Mesendoderm (in vitro differentiated cells): ENCODE measurements at regions not wholly inside any gene's neighbourhood (a gene's known extent, or its start where the extent isn't known, plus 50 kb on each side); places are given as distances from the start of the nearest gene placed in this dataset.
"Not testable (repeated sequence)": the region's sequence is repeated elsewhere in the genome, so short reads cannot be mapped to it uniquely, and the experiment has no call there.

Experiments
- DNase-seq: peaks from one replicate; pipeline ENCODE4 v3.0.0; 2013
- H2AK5ac ChIP-seq: 2 replicates; pipeline ENCODE4 v1.6.1; 2013; ENCODE audit warnings: low read length, inconsistent platforms
- H2BK120ac ChIP-seq: 2 replicates; pipeline ENCODE4 v1.6.1; 2013; ENCODE audit warnings: low read depth, mild to moderate bottlenecking, low read length, moderate library complexity, mixed read lengths
- H2BK15ac ChIP-seq: replicated peaks from 2 replicates; pipeline ENCODE4 v1.6.1; 2013; ENCODE audit warnings: low read depth, mild to moderate bottlenecking, moderate library complexity
- H2BK5ac ChIP-seq: 2 replicates; pipeline ENCODE4 v1.6.1; 2013; ENCODE audit warnings: low read length, inconsistent platforms
- H3K18ac ChIP-seq: 2 replicates; pipeline ENCODE4 v1.6.1; 2013; ENCODE audit warnings: mild to moderate bottlenecking, low read length, mixed read lengths
- H3K23ac ChIP-seq: one replicate; pipeline ENCODE4 v1.6.1; 2013; ENCODE audit warnings: low read length
- H3K27ac ChIP-seq: 2 replicates; pipeline ENCODE4 v1.5.1; 2013; ENCODE audit warnings: low read depth, mild to moderate bottlenecking, inconsistent platforms, low read length, moderate library complexity
- H3K27me3 ChIP-seq: 2 replicates; pipeline ENCODE4 v1.6.1; 2013; ENCODE audit warnings: low read length, control low read depth, mild to moderate bottlenecking, inconsistent platforms; ENCODE audit not compliant: insufficient read depth, poor library complexity
- H3K36me3 ChIP-seq: 2 replicates; pipeline ENCODE4 v1.6.1; 2013; ENCODE audit warnings: low read length, inconsistent platforms; ENCODE audit not compliant: control insufficient read depth, insufficient read depth
- H3K4ac ChIP-seq: one replicate; pipeline ENCODE4 v1.6.1; 2013; ENCODE audit warnings: low read depth, mild to moderate bottlenecking, low read length, moderate library complexity
- H3K4me1 ChIP-seq: 2 replicates; pipeline ENCODE4 v1.6.1; 2013; ENCODE audit warnings: low read depth, low read length, inconsistent platforms; ENCODE audit not compliant: control insufficient read depth
- H3K4me2 ChIP-seq: 2 replicates; pipeline ENCODE4 v1.6.1; 2013; ENCODE audit warnings: low read length
- H3K4me3 ChIP-seq: 2 replicates; pipeline ENCODE4 v1.5.1; 2013; ENCODE audit warnings: mild to moderate bottlenecking, low read length
- H3K56ac ChIP-seq: one replicate; pipeline ENCODE4 v1.6.1; 2013; ENCODE audit warnings: low read length
- H3K79me1 ChIP-seq: 2 replicates; pipeline ENCODE4 v1.6.1; 2013; ENCODE audit warnings: low read length, inconsistent platforms
- H3K79me2 ChIP-seq: 2 replicates; pipeline ENCODE4 v1.6.1; 2013; ENCODE audit warnings: mild to moderate bottlenecking, low read length; ENCODE audit not compliant: control insufficient read depth, insufficient read depth
- H3K9ac ChIP-seq: 2 replicates; pipeline ENCODE4 v1.6.1; 2013; ENCODE audit warnings: low read length, inconsistent platforms
- H4K5ac ChIP-seq: one replicate; pipeline ENCODE4 v1.6.1; 2013; ENCODE audit warnings: low read length
- H4K8ac ChIP-seq: one replicate; pipeline ENCODE4 v1.6.1; 2013; ENCODE audit warnings: low read depth, mild to moderate bottlenecking, control low read depth, low read length, moderate library complexity
- WGBS: extraction: QIAGEN DNeasy Blood & Tissue Kit; methylation state at CpG from one replicate; pipeline ENCODE4 v1.1.7; 2013; ENCODE audit warnings: low lambda C conversion rate, missing lambda C conversion rate; ENCODE audit not compliant: insufficient coverage; ENCODE audit errors: extremely low coverage; 5-methylcytosine and 5-hydroxymethylcytosine counted together

DNA sequence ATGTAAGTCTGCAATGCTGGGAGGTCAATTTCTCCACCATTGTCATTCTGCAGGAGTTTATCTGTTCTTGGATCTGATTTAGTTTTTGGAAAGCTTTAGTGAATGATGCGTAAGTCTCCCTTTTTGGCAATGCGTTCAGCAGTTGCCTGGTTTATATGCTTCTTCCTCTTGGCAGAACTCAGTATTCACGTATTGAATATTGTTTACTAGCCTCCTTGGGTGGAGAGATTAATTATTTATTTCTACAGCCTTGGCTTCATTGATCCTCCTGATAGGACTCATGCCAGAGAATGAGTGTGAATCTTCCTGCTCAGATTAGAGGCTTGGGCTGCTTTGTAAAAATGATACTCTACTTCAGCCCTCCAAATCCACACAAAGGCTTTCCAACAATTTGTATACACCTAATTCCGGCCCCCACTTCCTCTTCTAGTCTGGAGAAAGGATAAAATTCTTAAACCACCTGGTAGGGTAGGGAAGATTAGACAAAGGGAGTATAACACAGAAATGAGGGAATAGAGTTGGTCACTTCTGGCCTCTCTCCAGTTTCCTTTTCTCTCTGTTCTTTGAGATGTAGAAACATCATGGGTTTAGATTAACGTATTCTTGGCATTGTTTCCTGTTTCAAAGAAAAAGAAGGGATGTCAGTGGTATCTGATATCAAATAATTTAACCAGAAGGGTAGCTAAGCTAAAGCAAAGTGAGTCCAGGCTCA, 929.8 kb downstream of the KCNJ2 start:
- no peak overlapping the region for H3K4me3 ChIP-seq
- H2BK120ac ChIP-seq, result no peak overlapping the region
- no peaks in the 10 kb centered on the region for H3K79me2 ChIP-seq
- no peak overlapping the region for H4K8ac ChIP-seq
- no peak overlapping the region for H2BK5ac ChIP-seq
- DNase-seq, result no peak
- no peaks in the 10 kb centered on the region for H3K27me3 ChIP-seq
- H3K27ac ChIP-seq, result no peak overlapping the region
- H2AK5ac ChIP-seq, result no peak overlapping the region
- H3K56ac ChIP-seq, result no peak overlapping the region
- no peak overlapping the region for H3K4ac ChIP-seq
- H3K9ac ChIP-seq, result no peak overlapping the region
- no peak overlapping the region for H3K18ac ChIP-seq
- no peak overlapping the region for H2BK15ac ChIP-seq
- no peaks in the 10 kb centered on the region for H3K79me1 ChIP-seq
- WGBS, result no CpG with 5 or more reads among the region's 5 CpGs
- H4K5ac ChIP-seq, result no peak overlapping the region
- H3K23ac ChIP-seq, result no peak overlapping the region
- no peak overlapping the region for H3K4me2 ChIP-seq
- H3K4me1 ChIP-seq, result no peaks in the 10 kb centered on the region
- no peaks in the 10 kb centered on the region for H3K36me3 ChIP-seq

DNA sequence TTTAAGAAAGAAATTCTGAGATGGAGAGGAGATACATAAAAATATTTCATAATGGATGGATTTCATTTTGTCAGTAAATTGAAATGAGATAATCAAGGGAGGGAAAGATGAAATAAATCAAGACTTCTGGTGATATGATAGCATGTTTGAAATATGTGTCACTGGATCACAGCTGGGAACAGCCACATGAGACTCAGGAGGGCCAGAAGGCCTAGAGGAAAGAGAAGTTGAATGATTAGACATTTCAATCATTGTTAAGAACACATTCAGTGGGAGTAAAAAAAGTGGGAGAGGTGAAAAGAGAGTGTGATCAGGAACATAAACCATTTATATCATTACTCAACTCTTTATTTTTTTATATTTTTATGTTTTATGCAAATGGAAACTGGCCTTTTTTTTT, 933.4 kb downstream of the KCNJ2 start:
- Histone ChIP-seq H2BK120ac (no peak overlapping the region), H2BK15ac (no peak overlapping the region), H3K18ac (no peak overlapping the region), H3K9ac (no peak overlapping the region), H3K23ac (no peak overlapping the region), H3K4ac (no peak overlapping the region), H3K36me3 (no peaks in the 10 kb centered on the region), H3K56ac (no peak overlapping the region), H3K4me3 (no peak overlapping the region), H3K4me1 (no peaks in the 10 kb centered on the region), H3K27ac (no peak overlapping the region), H3K27me3 (no peaks in the 10 kb centered on the region), H2AK5ac (no peak overlapping the region), H3K79me2 (no peaks in the 10 kb centered on the region), H2BK5ac (no peak overlapping the region), H3K79me1 (no peaks in the 10 kb centered on the region), H3K4me2 (no peak overlapping the region), H4K5ac (no peak overlapping the region), H4K8ac (no peak overlapping the region)
- DNase-seq, result no peak

DNA sequence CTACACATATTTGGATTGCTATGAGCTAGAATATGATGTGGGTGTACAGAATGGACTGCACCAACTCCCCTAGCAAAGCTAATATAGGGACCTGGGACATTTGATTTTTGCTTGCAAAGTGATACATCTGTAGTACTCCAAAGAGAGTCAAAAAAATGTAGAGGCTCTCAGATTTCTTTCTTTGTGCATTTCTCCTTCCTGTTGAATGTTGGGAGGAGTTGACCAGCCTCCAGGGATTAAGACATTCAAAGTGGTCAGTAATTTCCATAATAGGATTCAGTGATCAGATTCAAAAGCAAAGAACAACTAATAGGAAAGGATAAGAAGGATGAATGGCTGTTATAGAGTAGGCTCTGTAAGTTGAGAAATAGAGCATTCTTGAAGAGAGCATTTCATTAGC, 934.9 kb downstream of the KCNJ2 start:
- no peaks in the 10 kb centered on the region for H3K79me1 ChIP-seq
- no peaks in the 10 kb centered on the region for H3K4me1 ChIP-seq
- no peak overlapping the region for H2BK120ac ChIP-seq
- H3K18ac ChIP-seq, result no peak overlapping the region
- no peak overlapping the region for H3K23ac ChIP-seq
- no peak overlapping the region for H4K5ac ChIP-seq
- no peak overlapping the region for H2BK15ac ChIP-seq
- H3K27me3 ChIP-seq, result no peaks in the 10 kb centered on the region
- no peak for DNase-seq
- H3K36me3 ChIP-seq, result no peaks in the 10 kb centered on the region
- H2AK5ac ChIP-seq, result no peak overlapping the region
- no peak overlapping the region for H3K9ac ChIP-seq
- no peaks in the 10 kb centered on the region for H3K79me2 ChIP-seq
- H3K27ac ChIP-seq, result no peak overlapping the region
- no peak overlapping the region for H3K56ac ChIP-seq
- no peak overlapping the region for H3K4me3 ChIP-seq
- H2BK5ac ChIP-seq, result no peak overlapping the region
- no peak overlapping the region for H3K4ac ChIP-seq
- H4K8ac ChIP-seq, result no peak overlapping the region
- no peak overlapping the region for H3K4me2 ChIP-seq

DNA sequence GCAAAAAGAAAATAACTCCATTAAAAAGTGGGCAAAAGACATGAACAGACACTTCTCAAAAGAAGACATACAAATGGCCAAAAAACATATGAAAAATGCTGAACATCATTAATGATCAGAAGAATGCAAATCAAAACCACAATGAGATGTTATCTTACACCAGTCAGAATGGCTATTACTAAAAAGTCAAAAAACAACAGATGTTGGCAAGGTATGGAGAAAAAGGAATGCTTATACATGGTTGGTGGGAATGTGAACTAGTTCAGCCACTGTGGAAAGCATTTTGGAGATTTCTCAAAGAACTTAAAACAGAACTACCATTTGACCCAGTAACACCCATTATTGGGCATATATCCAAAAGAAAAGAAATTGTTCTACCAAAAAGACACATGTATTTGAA, 936.7 kb downstream of the KCNJ2 start:
- H3K79me2 ChIP-seq, H3K36me3 ChIP-seq, H4K5ac ChIP-seq, H2AK5ac ChIP-seq, H3K18ac ChIP-seq, H2BK15ac ChIP-seq, H3K4me1 ChIP-seq, DNase-seq, H3K27me3 ChIP-seq, H3K4me3 ChIP-seq, H3K56ac ChIP-seq, H3K4ac ChIP-seq, H3K4me2 ChIP-seq, H4K8ac ChIP-seq, H3K27ac ChIP-seq, H3K9ac ChIP-seq, H3K79me1 ChIP-seq, H3K23ac ChIP-seq, H2BK5ac ChIP-seq, H2BK120ac ChIP-seq: not testable (repeated sequence)

DNA sequence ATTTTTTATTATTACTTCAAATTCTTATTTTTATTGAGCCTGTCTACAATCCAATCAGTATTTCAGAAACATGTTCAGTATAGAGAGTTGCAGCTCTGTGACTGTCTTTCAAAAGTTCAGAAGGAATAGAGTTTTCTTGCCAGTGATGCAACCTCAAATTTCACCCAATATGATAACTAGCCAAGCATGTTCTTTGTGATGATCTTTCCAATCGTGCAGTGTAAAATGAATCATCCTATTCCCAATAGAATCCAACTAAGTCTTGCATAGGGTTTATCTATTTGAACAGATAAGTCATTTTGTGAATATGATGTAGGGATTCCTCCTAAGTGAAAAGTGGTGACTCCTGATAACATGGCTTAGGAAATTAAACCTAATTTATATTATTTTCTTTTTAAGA, 937.8 kb downstream of the KCNJ2 start:
- no peak overlapping the region for H3K18ac ChIP-seq
- H3K27ac ChIP-seq, result no peak overlapping the region
- no peak overlapping the region for H2AK5ac ChIP-seq
- DNase-seq, result no peak
- H2BK15ac ChIP-seq, result no peak overlapping the region
- H3K4me3 ChIP-seq, result no peak overlapping the region
- H2BK120ac ChIP-seq, result no peak overlapping the region
- no peaks in the 10 kb centered on the region for H3K27me3 ChIP-seq
- no peak overlapping the region for H4K5ac ChIP-seq
- H3K23ac ChIP-seq, result no peak overlapping the region
- no peaks in the 10 kb centered on the region for H3K79me2 ChIP-seq
- no peak overlapping the region for H3K56ac ChIP-seq
- no peaks in the 10 kb centered on the region for H3K79me1 ChIP-seq
- no peak overlapping the region for H4K8ac ChIP-seq
- H3K9ac ChIP-seq, result no peak overlapping the region
- H3K4me2 ChIP-seq, result no peak overlapping the region
- no CpG with 5 or more reads among the region's 1 CpG for WGBS
- H3K4ac ChIP-seq, result no peak overlapping the region
- no peaks in the 10 kb centered on the region for H3K4me1 ChIP-seq
- H3K36me3 ChIP-seq, result no peaks in the 10 kb centered on the region
- no peak overlapping the region for H2BK5ac ChIP-seq

DNA sequence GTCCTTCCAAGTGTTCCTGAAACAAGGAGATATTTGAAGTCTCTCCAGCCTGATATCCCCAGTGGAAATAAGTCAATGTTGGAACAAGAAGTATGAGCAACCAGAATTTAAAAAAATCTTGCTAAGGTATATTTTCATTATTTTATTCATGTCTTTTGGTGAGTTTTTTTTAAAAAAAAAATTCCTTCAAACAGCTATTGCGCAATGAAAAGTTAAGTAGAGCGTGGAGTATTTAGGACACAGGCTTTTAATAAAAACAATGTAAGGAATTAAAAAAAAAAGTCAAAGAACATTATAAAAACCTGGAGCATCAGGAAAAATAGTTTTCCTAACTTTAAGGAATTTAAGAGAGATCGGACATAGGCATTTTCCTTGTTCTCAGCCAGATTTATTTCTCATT, 940.4 kb downstream of the KCNJ2 start:
- Histone ChIP-seq H3K4me3 (no peak overlapping the region), H2BK5ac (no peak overlapping the region), H3K4me2 (no peak overlapping the region), H3K23ac (no peak overlapping the region), H2AK5ac (no peak overlapping the region), H2BK120ac (no peak overlapping the region), H3K79me2 (no peaks in the 10 kb centered on the region), H3K36me3 (no peaks in the 10 kb centered on the region), H3K9ac (no peak overlapping the region), H4K5ac (no peak overlapping the region), H3K56ac (no peak overlapping the region), H3K4me1 (peaks cover 2% of the 10 kb centered on the region), H4K8ac (no peak overlapping the region), H3K4ac (no peak overlapping the region), H3K18ac (no peak overlapping the region), H3K27me3 (no peaks in the 10 kb centered on the region), H2BK15ac (no peak overlapping the region), H3K27ac (no peak overlapping the region), H3K79me1 (no peaks in the 10 kb centered on the region)
- no CpG with 5 or more reads among the region's 3 CpGs for WGBS
- DNase-seq, result no peak
